MM.1S (cell line): ENCODE measurements at regions not wholly inside any gene's neighbourhood (a gene's known extent, or its start where the extent isn't known, plus 50 kb on each side); places are given as distances from the start of the nearest gene placed in this dataset.

Experiments used
- DNase-seq: peaks from one replicate; pipeline ENCODE4 v3.0.0-alpha.2; 2015
- H2AFZ ChIP-seq: fragments of 300-600 bp; sonication (generic); 2 replicates; pipeline ENCODE4 v1.6.0; 2016; ENCODE audit warnings: antibody characterized with exemption, low read length
- H3F3A ChIP-seq: fragments of 300-600 bp; sonication (generic); 2 replicates; pipeline ENCODE4 v1.6.1; 2016; ENCODE audit warnings: mild to moderate bottlenecking, antibody characterized with exemption, low read length, moderate library complexity, mixed read lengths; ENCODE audit not compliant: insufficient read depth
- H3K27ac ChIP-seq: fragments of 300-600 bp; sonication (generic); 2 replicates; pipeline ENCODE4 v1.5.1; 2016; ENCODE audit warnings: mild to moderate bottlenecking, low read length
- H3K27me3 ChIP-seq: fragments of 300-600 bp; sonication (generic); replicated peaks from 2 replicates; pipeline ENCODE4 v1.6.0; 2016; ENCODE audit warnings: low read length; ENCODE audit not compliant: insufficient read depth
- H3K36me3 ChIP-seq: fragments of 300-600 bp; sonication (generic); replicated peaks from 2 replicates; pipeline ENCODE4 v1.6.1; 2016; ENCODE audit warnings: mild to moderate bottlenecking, low read length, mixed read lengths; ENCODE audit not compliant: insufficient read depth
- H3K4me1 ChIP-seq: fragments of 300-600 bp; sonication (generic); 2 replicates; pipeline ENCODE4 v1.6.1; 2016; ENCODE audit warnings: low read length, mixed read lengths
- H3K4me2 ChIP-seq: fragments of 300-600 bp; sonication (generic); 2 replicates; pipeline ENCODE4 v1.6.0; 2016; ENCODE audit warnings: low read depth, low read length
- H3K4me3 ChIP-seq: fragments of 300-600 bp; sonication (generic); 2 replicates; pipeline ENCODE4 v1.5.1; 2016; ENCODE audit warnings: low read length, mixed read lengths
- H3K79me2 ChIP-seq: fragments of 300-600 bp; sonication (generic); 2 replicates; pipeline ENCODE4 v1.6.1; 2016; ENCODE audit warnings: mixed run types, low read length, mixed read lengths
- H3K9ac ChIP-seq: fragments of 300-600 bp; sonication (generic); 2 replicates; pipeline ENCODE4 v1.6.1; 2016; ENCODE audit warnings: low read length, mixed read lengths
- H3K9me2 ChIP-seq: fragments of 300-600 bp; sonication (generic); replicated peaks from 2 replicates; pipeline ENCODE4 v1.6.1; 2016; ENCODE audit warnings: mild to moderate bottlenecking, low read length, mixed read lengths; ENCODE audit not compliant: insufficient read depth
- H3K9me3 ChIP-seq: fragments of 300-600 bp; sonication (generic); replicated peaks from 2 replicates; pipeline ENCODE4 v1.6.1; 2016; ENCODE audit warnings: mild to moderate bottlenecking, low read length, mixed read lengths; ENCODE audit not compliant: insufficient read depth
- H4K20me1 ChIP-seq: fragments of 300-600 bp; sonication (generic); 2 replicates; pipeline ENCODE4 v1.6.1; 2016; ENCODE audit warnings: mild to moderate bottlenecking, low read length, moderate library complexity, mixed read lengths; ENCODE audit not compliant: insufficient read depth
- CTCF ChIP-seq: fragments of 300-600 bp; sonication (generic); IDR thresholded peaks from 2 replicates; pipeline ENCODE4 v1.5.1; 2016; ENCODE audit warnings: antibody characterized with exemption, low read length, mixed read lengths
- EZH2 ChIP-seq: fragments of 300-600 bp; sonication (generic); optimal IDR thresholded peaks from 2 replicates; pipeline ENCODE3; 2017; ENCODE audit warnings: low read depth, mild to moderate bottlenecking, antibody characterized with exemption, low read length, mixed read lengths
- EZH2phosphoT487 ChIP-seq: fragments of 300-600 bp; sonication (generic); IDR thresholded peaks from 2 replicates; pipeline ENCODE4 v1.6.1; 2018; ENCODE audit warnings: antibody characterized with exemption, low read length

- no peaks in the 10 kb centered on the region for H3K79me2 ChIP-seq
- no peak overlapping the region for H2AFZ ChIP-seq
- no peak for DNase-seq
- H4K20me1 ChIP-seq: no peaks in the 10 kb centered on the region
- H3K9me3 ChIP-seq: no peaks in the 10 kb centered on the region
- no peaks in the 10 kb centered on the region for H3K4me1 ChIP-seq
- no peaks in the 10 kb centered on the region for H3F3A ChIP-seq
- peaks cover 30% of the 10 kb centered on the region for H3K27me3 ChIP-seq
- TF ChIP-seq CTCF (no peak), EZH2phosphoT487 (no peak), EZH2 (no peak)
- no peak overlapping the region for H3K4me2 ChIP-seq
- no peak overlapping the region for H3K4me3 ChIP-seq
- H3K36me3 ChIP-seq: no peaks in the 10 kb centered on the region
- no peak overlapping the region for H3K27ac ChIP-seq
- no peak overlapping the region for H3K9ac ChIP-seq
- H3K9me2 ChIP-seq: no peaks in the 10 kb centered on the region
Observed at GRCh38 chr5:175803736-175804454, 67.5 kb upstream of the CPLX2 start.

- no peak for DNase-seq
- TF ChIP-seq EZH2 (no peak), EZH2phosphoT487 (no peak), CTCF (no peak)
- Histone ChIP-seq H3K4me1 (no peaks in the 10 kb centered on the region), H3K9me3 (no peaks in the 10 kb centered on the region), H4K20me1 (no peaks in the 10 kb centered on the region), H3K4me2 (no peak overlapping the region), H3K9me2 (no peaks in the 10 kb centered on the region), H3F3A (no peaks in the 10 kb centered on the region), H2AFZ (no peak overlapping the region), H3K27ac (no peak overlapping the region), H3K4me3 (no peak overlapping the region), H3K27me3 (peaks cover 30% of the 10 kb centered on the region), H3K36me3 (no peaks in the 10 kb centered on the region), H3K9ac (no peak overlapping the region), H3K79me2 (no peaks in the 10 kb centered on the region)
Observed at GRCh38 chr5:175805256-175806011, 65.9 kb upstream of the CPLX2 start.

- no peaks in the 10 kb centered on the region for H3K79me2 ChIP-seq
- H3K9me3 ChIP-seq: no peaks in the 10 kb centered on the region
- DNase-seq: no peak
- H3K4me3 ChIP-seq: no peak overlapping the region
- no peak overlapping the region for H3K9ac ChIP-seq
- peaks cover 20% of the 10 kb centered on the region for H3K27me3 ChIP-seq
- H3K4me2 ChIP-seq: no peak overlapping the region
- no peaks in the 10 kb centered on the region for H4K20me1 ChIP-seq
- no peaks in the 10 kb centered on the region for H3K36me3 ChIP-seq
- no peaks in the 10 kb centered on the region for H3K9me2 ChIP-seq
- H3K4me1 ChIP-seq: no peaks in the 10 kb centered on the region
- H3K27ac ChIP-seq: no peak overlapping the region
- TF ChIP-seq EZH2phosphoT487 (no peak), EZH2 (no peak), CTCF (no peak)
- H3F3A ChIP-seq: no peaks in the 10 kb centered on the region
- no peak overlapping the region for H2AFZ ChIP-seq
Observed at GRCh38 chr5:175808711-175809110, 62.7 kb upstream of the CPLX2 start.
